ENCODE measurements at regions not wholly inside any gene's neighbourhood (a gene's known extent, or its start where the extent isn't known, plus 50 kb on each side); places are given as distances from the start of the nearest gene placed in this dataset.
"Not testable (repeated sequence)": the region's sequence is repeated elsewhere in the genome, so short reads cannot be mapped to it uniquely, and the experiment has no call there.

DNA sequence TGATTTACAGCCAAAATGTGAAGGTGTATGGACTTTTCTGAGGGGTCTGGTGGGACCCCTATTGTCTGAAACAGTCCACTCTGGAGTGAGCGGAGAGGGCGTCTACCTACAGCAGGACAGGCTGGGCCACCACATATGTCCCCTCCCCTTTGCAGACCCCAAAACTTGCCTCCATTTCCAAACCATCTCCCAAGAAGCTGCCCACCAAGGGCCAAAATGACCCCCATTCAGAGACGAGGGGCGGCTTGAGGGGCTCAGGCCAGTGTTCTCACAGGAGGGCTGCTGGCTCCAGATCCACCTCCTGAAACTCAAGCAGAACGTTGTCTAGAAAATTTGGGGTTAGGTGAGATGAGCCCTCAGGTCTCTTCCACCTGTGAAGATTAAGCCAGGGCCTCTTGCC is 161.1 kb upstream of the SALL3 start:
- no peak for DNase-seq

- DNase-seq, result no peak
Observed at GRCh38 chr18:78818961-78819360, 160.7 kb upstream of the SALL3 start.

GRCh38 chr18:78820161-78820834 is 159.3 kb upstream of the SALL3 start:
- DNase-seq, result no peak

DNA sequence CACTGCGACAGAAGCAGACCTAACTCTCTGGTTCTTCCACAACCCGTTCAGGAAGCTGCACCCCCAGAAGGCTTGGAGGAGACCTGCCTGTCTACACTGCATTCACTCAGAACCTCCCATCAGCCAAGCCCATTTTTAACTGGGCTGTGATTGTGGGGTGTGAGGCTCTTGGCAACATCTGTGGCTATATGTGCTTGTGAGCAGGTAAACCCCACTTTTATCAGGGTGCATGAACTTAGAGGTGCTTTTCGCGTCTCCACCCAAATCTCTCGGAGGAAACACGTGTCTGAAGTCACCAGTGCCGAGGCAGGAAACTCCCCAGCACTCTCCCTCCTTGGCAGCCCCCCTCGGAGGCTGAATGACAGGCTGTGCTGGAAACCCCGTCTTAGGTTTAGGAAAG is 158.2 kb upstream of the SALL3 start:
- no peak for DNase-seq

DNA sequence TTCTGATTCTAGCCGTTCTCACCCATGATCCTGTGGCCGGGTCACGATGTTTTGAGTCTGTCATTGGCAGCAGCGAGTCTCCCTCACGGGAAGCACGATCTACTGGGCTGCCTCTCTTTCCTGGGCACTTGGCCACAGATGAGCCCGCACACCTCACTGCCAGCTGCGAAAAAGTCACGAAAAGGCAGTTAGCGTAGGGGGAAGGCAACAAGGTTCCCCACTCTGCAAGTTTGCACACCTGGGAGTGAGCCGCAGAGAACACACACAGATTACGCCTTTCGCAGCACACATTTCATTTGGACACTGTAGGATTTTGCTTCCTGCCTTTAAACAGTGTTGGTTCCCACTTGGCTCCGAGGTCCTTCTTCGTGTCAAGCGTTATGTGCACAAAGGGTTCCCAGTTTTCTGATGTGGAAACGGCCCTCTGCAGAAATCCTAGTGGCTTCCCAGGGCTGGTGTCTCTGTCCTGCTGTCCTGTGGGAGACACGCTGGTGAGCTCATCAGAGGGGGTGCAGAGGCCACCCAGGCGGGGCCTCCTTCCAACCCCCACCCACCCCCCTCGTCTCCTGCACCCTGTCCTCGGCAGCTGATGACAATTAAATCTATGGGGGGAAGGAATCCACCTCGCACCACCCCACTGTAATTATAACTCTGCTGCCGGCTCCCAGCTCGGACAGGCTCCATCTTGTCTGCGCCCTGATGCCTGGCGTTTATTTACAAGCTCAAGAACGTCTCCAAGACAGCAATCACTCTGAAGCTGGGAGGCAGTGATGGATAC is 157.3 kb upstream of the SALL3 start:
- no peak for DNase-seq

DNA sequence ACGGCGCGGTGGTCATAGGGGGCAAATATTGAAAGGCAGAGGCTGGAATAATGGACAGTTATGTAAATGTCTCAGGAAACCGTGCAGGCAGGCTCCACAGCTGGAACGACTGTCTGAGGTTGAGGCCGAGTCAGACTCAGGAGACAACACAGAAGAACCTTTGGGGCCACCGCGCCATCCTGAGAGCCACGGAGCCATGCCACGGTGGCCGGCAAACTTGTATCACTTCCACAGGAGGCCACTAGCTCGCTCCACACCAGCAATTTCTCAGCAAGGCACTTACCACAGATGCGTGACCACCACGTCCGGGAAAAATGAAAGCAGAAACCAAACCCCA is 156.7 kb upstream of the SALL3 start:
- no peak for DNase-seq

- DNase-seq, result no peak
Observed at GRCh38 chr18:78825168-78825567, 154.4 kb upstream of the SALL3 start.

- no peak for DNase-seq
Observed at GRCh38 chr18:78826631-78827030, 153.0 kb upstream of the SALL3 start.

DNA sequence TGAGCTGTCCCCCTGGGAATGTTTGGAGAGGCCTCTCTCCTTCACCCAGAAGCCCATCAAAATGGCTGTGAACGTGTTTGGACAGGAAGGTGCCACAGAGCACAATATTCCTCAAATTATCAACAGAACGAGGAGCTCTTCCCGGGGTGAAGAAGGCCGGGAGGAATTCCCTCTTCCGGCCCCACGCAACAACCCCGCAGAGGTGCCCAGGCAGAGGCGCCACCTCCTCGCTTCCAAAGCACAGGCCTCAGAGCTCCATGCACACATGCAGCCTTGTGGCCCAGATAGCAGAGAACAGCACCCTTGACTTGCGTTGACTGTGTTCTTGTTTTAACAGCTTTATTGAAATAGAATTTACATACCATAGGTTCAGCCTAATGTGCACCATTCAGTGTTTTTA is 152.5 kb upstream of the SALL3 start:
- DNase-seq, result no peak

GRCh38 chr18:78828131-78828530 is 151.5 kb upstream of the SALL3 start:
- no peak for DNase-seq

- DNase-seq, result not testable (repeated sequence)
Observed at GRCh38 chr18:78829026-78829425, 150.6 kb upstream of the SALL3 start.

GRCh38 chr18:78830161-78830560 is 149.5 kb upstream of the SALL3 start:
- no peak for DNase-seq

DNA sequence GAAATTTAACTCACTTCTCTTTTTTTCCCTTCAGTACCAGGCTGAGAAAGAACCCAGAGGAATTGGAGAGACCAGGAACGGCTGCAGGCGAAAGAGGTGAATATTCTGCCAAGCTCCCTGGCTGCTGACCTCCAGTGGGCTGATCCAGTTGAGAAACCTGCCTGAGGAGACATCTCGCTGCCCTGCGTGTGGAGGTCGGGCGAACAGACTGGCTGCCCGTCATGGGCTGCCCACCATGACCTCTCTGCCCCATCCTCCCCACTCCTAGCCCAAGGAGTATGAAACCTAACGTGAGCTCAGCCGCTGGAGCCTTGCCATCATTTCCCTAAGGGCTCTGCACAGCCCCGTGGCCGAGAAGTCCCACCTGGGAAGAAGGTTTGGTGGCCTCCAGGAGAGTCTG is 148.8 kb upstream of the SALL3 start:
- no peak for DNase-seq

GRCh38 chr18:78831603-78832002 is 148.0 kb upstream of the SALL3 start:
- DNase-seq, result no peak

DNA sequence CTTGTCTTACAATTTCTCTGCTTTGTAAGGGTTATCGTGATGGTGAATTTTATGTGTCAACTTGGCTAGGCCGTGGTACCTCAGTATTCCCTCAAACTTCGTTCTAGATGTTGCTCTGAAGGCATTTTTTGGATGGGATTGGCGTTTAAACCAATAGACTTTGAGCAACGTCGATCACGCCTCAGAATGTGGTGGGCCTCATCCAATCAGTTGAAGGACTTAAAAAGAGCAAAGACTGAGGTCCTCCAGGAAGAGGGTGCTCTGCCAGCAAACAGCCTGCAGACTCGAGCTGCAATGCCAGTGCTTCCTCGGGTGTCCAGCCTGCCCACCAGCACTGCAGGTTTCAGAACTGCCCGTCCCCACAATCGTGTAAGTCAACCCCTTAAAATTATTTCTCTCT is 145.8 kb upstream of the SALL3 start:
- no peak for DNase-seq

DNA sequence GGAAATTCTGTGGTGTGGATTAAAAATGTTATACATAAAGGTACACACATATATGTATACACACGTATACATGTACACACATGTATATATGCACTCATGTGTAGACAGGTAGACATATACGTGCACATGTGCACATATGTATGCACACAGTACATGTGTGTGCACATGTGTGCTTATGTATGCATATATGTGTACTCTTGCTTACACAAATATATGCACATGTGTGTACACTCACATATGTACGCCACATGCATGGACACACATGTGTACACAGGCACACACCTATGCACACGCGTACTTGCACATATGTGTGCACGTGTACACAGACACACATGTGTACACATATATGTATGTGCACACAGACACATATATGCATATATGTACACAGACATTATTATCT is 142.8 kb upstream of the SALL3 start:
- DNase-seq, result no peak

GRCh38 chr18:78837754-78838153 is 141.9 kb upstream of the SALL3 start:
- DNase-seq, result no peak

DNA sequence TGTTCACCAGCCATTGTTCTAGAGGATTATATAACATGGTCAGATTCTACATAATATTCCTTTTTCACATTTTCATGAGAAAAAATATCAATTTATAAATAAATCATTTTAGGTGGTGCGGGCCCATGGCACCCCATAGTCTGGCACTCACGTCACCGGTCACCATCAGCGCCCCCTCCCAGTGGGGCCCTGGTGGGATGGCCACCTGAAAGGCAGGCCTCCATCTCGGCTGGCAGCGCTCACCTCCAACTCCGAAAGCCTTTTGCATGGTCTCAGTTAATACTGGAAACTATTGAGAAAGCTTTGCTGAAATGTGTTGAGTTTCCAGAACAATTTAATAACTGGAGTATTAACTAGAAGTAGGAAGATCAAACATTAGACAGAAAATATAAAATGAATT is 141.4 kb upstream of the SALL3 start:
- no peak for DNase-seq

- DNase-seq, result no peak
Observed at GRCh38 chr18:78849046-78849445, 130.6 kb upstream of the SALL3 start.

DNA sequence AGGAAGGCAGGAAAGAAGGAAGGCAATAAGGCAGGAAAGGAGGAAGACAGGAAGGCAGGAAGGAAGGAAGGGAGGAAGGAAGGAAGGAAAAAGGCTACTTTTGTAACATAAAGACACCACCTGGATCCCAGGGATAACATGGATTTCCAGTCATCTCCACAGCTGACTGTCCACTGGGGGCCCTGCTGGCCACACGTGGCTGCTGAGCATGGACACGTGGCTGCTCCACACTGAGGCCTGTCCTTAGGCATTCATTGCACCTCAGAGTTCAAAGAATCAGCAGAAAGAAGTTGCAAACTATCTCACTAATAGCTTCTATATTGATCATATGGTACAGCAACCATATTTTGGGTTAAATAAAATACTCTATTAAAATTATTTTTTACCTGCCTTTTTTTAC is 130.2 kb upstream of the SALL3 start:
- DNase-seq, result no peak

GRCh38 chr18:78853341-78853740 is 126.3 kb upstream of the SALL3 start:
- no peak for DNase-seq

GRCh38 chr18:78855188-78855587 is 124.4 kb upstream of the SALL3 start:
- no peak for DNase-seq

DNA sequence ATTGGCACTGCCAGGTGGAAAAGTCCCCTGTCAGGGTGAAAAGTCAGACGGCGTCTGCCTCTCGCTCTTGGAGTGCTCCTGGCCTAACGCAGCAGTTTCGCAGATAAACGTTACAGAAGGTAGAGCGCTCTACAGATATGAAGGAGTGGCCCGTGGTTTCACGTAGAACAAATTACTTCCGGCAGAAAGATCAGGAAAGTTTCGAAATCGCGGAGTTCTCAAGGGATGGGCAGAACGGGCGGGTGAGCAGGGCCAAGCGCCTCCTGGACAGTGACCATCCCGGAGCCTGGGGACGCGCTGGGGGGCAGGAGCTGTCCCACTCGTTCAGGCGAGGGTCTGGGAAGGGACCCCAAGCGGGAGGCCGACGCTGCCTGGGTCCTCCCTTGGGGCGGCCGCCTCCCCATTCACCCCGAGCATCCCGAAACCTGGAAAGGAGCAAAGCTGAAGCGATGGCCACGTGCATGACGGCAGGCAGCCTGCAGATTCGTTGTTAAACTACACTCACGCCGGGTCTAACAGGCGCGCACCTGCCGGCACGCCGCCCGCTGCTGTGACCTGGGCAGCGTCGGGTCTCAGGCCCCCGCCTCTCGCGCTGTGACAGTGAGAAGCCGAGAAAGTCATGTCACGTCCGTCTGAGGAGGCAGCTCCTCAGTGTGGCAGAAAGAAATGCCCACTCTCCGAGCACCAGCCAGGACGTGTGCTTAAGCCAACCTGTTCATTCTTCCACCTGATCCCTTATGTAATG is 122.9 kb upstream of the SALL3 start:
- no peak for DNase-seq
